ENCODE measurements at regions not wholly inside any gene's neighbourhood (a gene's known extent, or its start where the extent isn't known, plus 50 kb on each side); places are given as distances from the start of the nearest gene placed in this dataset.

DNA sequence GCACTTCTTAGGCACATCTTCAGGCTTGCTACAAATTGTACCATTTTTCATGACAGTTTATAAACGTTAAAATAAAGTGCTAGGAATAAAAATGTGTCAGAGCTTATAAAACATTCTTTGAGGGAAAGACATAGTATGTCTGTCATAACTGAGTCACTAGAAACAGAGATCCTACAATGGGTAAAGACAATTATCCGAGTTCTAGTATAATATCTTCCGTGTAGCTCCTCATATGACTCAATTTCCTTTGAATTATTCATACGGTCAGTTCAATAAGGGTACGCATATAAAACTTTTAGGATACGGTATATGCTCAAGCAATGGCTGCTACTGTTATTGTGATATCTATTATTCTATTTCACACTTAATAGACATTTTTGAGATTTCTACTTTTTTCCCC, 349.1 kb downstream of the PCDH10 start:
- TF ChIP-seq, protein P1, sequence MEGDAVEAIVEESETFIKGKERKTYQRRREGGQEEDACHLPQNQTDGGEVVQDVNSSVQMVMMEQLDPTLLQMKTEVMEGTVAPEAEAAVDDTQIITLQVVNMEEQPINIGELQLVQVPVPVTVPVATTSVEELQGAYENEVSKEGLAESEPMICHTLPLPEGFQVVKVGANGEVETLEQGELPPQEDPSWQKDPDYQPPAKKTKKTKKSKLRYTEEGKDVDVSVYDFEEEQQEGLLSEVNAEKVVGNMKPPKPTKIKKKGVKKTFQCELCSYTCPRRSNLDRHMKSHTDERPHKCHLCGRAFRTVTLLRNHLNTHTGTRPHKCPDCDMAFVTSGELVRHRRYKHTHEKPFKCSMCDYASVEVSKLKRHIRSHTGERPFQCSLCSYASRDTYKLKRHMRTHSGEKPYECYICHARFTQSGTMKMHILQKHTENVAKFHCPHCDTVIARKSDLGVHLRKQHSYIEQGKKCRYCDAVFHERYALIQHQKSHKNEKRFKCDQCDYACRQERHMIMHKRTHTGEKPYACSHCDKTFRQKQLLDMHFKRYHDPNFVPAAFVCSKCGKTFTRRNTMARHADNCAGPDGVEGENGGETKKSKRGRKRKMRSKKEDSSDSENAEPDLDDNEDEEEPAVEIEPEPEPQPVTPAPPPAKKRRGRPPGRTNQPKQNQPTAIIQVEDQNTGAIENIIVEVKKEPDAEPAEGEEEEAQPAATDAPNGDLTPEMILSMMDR (IDR thresholded peaks at IDR 0.05; ENCODE audit: low read depth, low read length): no peak
- DNase-seq (ENCODE audit: extremely low read depth, low read depth): no peak

DNA sequence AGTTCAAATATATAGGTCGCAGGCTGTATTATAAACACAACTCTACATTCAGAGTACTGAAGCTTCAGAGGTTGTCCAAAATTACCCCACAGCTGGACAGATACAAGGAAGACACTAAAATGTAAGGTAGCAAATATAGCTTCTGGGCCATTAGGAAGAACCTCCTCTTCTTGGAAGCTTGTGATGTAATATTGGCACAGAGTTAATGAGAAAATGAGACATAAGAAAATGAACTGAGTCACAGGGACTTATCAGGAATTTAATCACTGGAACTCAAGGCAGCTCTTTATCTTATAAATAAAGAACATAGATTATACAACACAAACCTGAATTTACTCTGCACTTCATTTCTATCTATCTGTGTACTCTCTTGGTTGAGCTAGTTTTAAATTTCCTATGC, 344.7 kb downstream of the PCDH10 start:
- DNase-seq (ENCODE audit: extremely low read depth, low read depth): no peak
- TF ChIP-seq, protein P1 (IDR thresholded peaks at IDR 0.05; ENCODE audit: low read depth, low read length): no peak

DNA sequence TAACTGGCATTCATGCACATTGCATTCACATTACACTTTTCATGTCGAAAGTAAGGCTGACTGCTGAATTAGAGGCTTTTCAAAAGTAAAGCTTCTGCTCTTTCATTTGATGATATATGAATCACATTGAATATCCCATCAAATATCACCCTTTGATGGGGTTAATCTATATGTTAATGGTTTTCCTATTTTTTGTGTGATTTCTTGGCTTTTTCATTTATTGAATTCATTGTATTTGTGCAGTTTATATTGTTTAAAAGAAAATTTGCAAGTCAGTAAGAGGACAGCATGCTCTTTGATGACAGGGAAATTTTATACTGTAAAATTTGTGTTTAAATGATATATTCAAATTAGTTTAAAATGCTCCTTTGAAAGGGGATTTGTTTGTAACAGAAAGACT, 344.1 kb downstream of the PCDH10 start:
- no peak for DNase-seq (ENCODE audit: extremely low read depth, low read depth)
- TF ChIP-seq, protein P1 (IDR thresholded peaks at IDR 0.05; ENCODE audit: low read depth, low read length): no peak

DNA sequence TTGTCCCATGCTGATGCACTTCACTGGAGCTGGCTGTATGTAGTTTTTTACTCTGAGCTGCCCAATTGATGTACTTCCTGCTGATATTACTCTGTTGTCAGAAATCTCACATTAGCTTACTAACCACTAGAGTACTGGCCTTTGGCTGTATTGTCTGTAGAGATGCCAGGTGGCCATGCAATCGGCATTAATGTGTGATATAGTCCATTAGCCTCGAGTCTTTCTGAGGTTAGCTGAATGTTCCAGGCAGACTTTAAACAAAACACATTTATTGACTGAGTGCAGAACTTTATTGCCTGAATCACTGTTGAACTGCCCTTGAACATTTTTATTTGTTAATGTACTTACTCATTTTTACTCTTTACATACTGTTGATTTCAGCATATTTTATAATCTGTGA, 335.2 kb downstream of the PCDH10 start:
- no peak for DNase-seq (ENCODE audit: extremely low read depth, low read depth)
- TF ChIP-seq, protein P1 (IDR thresholded peaks at IDR 0.05; ENCODE audit: low read depth, low read length): no peak

DNA sequence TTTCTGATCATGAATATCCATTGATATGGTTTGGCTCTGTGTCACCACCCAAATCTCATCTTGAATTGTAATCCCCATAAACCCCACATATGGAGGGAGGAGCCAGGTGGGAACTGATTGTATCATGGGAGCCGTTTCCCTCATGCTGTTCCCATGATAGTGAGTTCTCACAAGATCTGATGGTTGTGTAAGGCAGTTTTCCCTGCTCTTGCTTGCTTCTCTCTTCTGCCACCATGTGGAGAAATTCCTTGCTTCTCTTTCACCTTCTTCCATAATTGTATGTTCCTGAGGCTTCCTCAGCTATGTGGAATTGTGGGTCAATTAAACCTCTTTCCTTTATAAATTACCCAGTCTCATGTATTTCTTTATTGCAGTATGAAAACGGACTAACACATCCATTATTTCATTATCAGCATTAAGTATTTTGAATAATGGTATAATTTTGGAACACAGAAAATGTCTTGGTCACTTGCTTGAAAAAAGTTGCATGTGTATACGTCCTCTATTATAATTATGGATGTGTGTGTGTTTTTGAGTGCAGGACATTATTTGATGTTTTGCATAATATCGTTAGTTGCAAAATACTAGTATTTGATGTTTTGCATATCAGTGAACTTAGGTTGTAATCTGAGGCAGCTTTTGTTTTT, 334.6 kb downstream of the PCDH10 start:
- TF ChIP-seq, protein P1 (IDR thresholded peaks at IDR 0.05; ENCODE audit: low read depth, low read length): no peak
- no peak for DNase-seq (ENCODE audit: extremely low read depth, low read depth)

DNA sequence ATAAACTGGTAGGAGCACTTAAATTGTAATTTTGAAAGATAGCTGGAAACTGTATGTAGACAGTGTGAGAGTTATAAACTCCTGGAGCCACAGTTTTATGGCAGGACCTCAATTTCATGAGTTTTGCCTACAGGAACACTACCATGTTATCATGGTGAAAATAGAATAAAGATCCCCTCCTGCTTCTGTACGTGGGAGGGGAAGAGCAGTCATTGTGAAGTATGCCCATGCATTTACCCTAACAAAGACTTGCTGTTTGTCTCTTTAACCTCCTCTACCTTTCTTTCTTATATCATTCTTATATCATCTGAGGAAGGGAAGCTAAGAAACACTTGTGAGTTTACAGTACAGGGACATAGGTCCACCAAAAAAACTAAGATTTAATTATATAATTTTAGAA, 327.0 kb downstream of the PCDH10 start:
- DNase-seq (ENCODE audit: extremely low read depth, low read depth): no peak
- TF ChIP-seq, protein P1 (IDR thresholded peaks at IDR 0.05; ENCODE audit: low read depth, low read length): no peak

DNA sequence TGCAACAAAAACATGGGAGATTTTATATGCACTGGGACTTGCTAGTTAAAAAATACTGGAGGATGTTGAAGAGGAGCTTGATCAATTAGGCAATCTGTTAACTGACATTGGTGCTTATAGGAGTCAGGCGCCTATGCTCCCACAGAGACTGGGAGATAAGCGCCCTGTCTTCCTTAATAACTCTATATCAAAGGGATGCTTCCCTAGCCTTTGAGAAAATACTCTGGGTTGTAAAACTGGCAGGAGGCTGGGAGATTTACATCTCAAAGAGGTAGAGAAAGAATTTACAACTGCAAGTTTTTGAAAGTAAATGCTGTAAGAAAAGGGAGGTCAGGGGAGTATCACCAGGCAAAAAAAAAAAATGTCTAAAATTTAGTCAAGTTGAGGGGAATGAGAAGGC, 325.4 kb downstream of the PCDH10 start:
- no peak for DNase-seq (ENCODE audit: extremely low read depth, low read depth)
- TF ChIP-seq, protein P1 (IDR thresholded peaks at IDR 0.05; ENCODE audit: low read depth, low read length): no peak
